Activated CD8-positive, alpha-beta T cell treated with anti-CD3 and anti-CD28 coated beads for 36 hours (primary cell): ENCODE measurements at regions not wholly inside any gene's neighbourhood (a gene's known extent, or its start where the extent isn't known, plus 50 kb on each side); places are given as distances from the start of the nearest gene placed in this dataset.
"Not testable (repeated sequence)": the region's sequence is repeated elsewhere in the genome, so short reads cannot be mapped to it uniquely, and the experiment has no call there.

ENCODE experiments used
- ATAC-seq: fragments of 200-7000 bp; cut with Tn5 transposase; one replicate; pipeline ENCODE4 v1.10.0; 2021; ENCODE audit warnings: mild to moderate bottlenecking, moderate library complexity
- CTCF ChIA-PET: fragments of 350-600 bp; sonication (Branson Sonifier 250); formaldehyde crosslinking; loops from one replicate; lab custom pipeline; 2021; ENCODE audit warnings: antibody characterized with exemption; lab: Charles Lee
- POLR2A ChIA-PET: fragments of 350-600 bp; sonication (Branson Sonifier 250); formaldehyde crosslinking; loops from one replicate; lab custom pipeline; 2021; ENCODE audit warnings: antibody characterized with exemption; lab: Charles Lee
- DNase-seq: peaks from one replicate; pipeline ENCODE4 v3.0.0-alpha.2; 2020
- H3K27ac Mint-ChIP-seq: one replicate; pipeline ENCODE4 v1.8.0; 2021; ENCODE audit warnings: mild to moderate bottlenecking, mixed read lengths
- H3K27me3 Mint-ChIP-seq: one replicate; pipeline ENCODE4 v1.8.0; 2021; ENCODE audit warnings: mixed read lengths
- H3K36me3 Mint-ChIP-seq: one replicate; pipeline ENCODE4 v1.8.0; 2021; ENCODE audit warnings: low read depth, mixed read lengths
- H3K4me1 Mint-ChIP-seq: one replicate; pipeline ENCODE4 v1.8.0; 2021; ENCODE audit warnings: low read depth, mixed read lengths
- H3K4me3 Mint-ChIP-seq: one replicate; pipeline ENCODE4 v1.8.0; 2021; ENCODE audit warnings: mild to moderate bottlenecking, moderate library complexity, mixed read lengths
- H3K9me3 Mint-ChIP-seq: one replicate; pipeline ENCODE4 v1.8.0; 2021; ENCODE audit warnings: mixed read lengths
- intact Hi-C: fragments of 100-400 bp; cut with micrococcal nuclease; formaldehyde crosslinking; loops from one replicate; pipeline ENCODE4 v1.10.0; 2022
- TF ChIP-seq, protein P1 (sequence below): fragments of 200-600 bp; IDR thresholded peaks from one replicate; pipeline ENCODE4 v1.8.0; 2022; ENCODE audit warnings: antibody characterized with exemption, mild to moderate bottlenecking

DNA sequence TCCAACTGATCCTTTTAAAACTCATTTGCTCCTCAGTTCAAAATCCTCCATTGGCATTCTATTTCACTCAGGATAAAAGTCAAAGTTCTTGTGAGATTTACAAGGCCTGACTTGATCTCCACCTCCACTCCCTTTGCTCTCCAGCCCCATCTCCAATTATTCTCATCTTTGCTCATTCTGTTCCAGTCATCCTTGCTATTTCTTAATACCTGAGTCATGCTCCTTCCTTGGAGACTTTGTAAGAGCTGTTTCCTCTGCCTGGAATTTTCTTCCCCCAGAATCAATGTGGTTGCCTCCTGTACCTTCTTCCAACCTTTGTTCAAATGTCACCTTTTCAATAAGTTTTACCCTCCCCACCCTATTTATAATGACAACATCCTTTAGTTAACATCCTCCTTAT lies 373.5 kb downstream of the HTR1B start:
- no peak for ATAC-seq
- Mint-ChIP-seq H3K4me1 (no peaks in the 10 kb centered on the region), H3K4me3 (no peak overlapping the region), H3K27ac (no peak overlapping the region), H3K9me3 (no peaks in the 10 kb centered on the region), H3K27me3 (no peaks in the 10 kb centered on the region), H3K36me3 (no peaks in the 10 kb centered on the region)
- intact Hi-C loops, result no loop called here
- ChIA-PET POLR2A (no interaction called here), CTCF (no interaction called here)
- no peak for DNase-seq
- TF ChIP-seq, protein P1, sequence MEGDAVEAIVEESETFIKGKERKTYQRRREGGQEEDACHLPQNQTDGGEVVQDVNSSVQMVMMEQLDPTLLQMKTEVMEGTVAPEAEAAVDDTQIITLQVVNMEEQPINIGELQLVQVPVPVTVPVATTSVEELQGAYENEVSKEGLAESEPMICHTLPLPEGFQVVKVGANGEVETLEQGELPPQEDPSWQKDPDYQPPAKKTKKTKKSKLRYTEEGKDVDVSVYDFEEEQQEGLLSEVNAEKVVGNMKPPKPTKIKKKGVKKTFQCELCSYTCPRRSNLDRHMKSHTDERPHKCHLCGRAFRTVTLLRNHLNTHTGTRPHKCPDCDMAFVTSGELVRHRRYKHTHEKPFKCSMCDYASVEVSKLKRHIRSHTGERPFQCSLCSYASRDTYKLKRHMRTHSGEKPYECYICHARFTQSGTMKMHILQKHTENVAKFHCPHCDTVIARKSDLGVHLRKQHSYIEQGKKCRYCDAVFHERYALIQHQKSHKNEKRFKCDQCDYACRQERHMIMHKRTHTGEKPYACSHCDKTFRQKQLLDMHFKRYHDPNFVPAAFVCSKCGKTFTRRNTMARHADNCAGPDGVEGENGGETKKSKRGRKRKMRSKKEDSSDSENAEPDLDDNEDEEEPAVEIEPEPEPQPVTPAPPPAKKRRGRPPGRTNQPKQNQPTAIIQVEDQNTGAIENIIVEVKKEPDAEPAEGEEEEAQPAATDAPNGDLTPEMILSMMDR, result no peak

DNA sequence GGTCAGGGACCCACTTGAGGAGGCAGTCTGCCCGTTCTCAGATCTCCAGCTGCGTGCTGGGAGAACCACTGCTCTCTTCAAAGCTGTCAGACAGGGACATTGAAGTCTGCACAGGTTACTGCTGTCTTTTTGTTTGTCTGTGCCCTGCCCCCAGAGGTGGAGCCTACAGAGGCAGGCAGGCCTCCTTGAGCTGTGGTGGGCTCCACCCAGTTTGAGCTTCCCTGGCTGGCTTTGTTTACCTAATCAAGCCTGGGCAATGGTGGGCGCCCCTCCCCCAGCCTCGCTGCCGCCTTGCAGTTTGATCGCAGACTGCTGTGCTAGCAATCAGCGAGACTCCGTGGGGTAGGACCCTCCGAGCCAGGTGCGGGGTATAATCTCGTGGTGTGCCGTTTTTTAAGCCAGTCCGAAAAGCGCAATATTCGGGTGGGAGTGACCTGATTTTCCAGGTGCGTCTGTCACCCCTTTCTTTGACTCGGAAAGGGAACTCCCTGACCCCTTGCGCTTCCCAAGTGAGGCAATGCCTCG lies 375.4 kb downstream of the HTR1B start:
- H3K4me3 Mint-ChIP-seq, H3K9me3 Mint-ChIP-seq, H3K27ac Mint-ChIP-seq, ATAC-seq, H3K27me3 Mint-ChIP-seq, H3K4me1 Mint-ChIP-seq, DNase-seq, H3K36me3 Mint-ChIP-seq, CTCF ChIA-PET, POLR2A ChIA-PET, intact Hi-C loops: not testable (repeated sequence)

DNA sequence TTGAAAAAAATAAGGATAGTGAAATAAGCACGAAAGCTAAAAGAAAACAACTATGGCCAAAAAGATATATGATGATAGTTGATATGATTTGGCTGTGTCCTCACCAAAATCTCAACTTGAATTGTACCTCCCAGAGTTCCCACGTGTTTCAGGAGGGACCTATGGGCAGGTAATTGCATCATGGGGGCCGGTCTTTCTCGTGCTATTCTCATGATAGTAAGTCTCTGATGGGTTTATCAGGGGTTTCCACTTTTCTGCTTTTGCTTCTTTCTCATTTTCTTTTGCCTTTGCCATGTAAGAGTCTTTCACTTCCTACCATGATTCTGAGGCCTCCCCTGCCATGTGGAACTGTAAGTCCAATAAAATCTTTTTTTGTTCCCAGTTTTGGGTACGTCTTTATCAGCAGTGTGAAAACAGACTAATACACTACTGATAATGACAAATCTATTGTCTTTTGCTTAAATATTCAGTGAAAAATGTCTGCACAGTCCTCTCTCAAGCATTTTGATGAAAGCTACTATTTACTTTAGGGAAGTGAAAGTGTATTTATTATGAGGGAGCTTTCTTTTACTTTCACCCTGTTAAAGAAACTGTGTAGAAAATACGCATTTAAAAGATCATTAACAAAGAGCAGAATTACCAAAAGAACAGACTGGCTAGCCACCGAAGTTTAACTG lies 389.1 kb downstream of the HTR1B start:
- no peak overlapping the region for H3K4me3 Mint-ChIP-seq
- no peaks in the 10 kb centered on the region for H3K4me1 Mint-ChIP-seq
- no peak for ATAC-seq
- TF ChIP-seq, protein P1, result no peak
- H3K36me3 Mint-ChIP-seq, result no peaks in the 10 kb centered on the region
- H3K27me3 Mint-ChIP-seq, result no peaks in the 10 kb centered on the region
- H3K27ac Mint-ChIP-seq, result no peak overlapping the region
- no peak for DNase-seq
- ChIA-PET CTCF (no interaction called here), POLR2A (no interaction called here)
- intact Hi-C loops, result no loop called here
- peaks cover 2% of the 10 kb centered on the region for H3K9me3 Mint-ChIP-seq

DNA sequence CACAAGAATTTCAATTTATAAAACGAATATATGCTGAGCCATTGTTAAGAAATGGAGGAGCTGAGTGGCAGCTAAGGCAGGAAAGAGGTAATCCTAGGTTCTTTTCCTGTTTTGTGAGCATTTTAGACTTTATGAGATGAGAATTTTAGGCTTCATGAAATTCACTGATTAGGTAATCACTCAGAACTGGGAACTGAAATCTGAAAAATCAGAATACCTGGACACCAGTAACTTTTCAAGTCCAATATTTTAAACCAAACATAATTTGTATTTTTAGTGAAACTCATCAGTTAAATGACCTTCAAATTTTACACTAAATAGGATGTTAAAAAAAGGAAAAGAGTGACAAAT lies 389.9 kb downstream of the HTR1B start:
- no peak for ATAC-seq
- Mint-ChIP-seq H3K36me3 (no peaks in the 10 kb centered on the region), H3K27me3 (no peaks in the 10 kb centered on the region), H3K9me3 (peaks cover 2% of the 10 kb centered on the region), H3K27ac (no peak overlapping the region), H3K4me1 (no peaks in the 10 kb centered on the region), H3K4me3 (no peak overlapping the region)
- POLR2A ChIA-PET, result no interaction called here
- intact Hi-C loops, result no loop called here
- CTCF ChIA-PET, result no interaction called here
- no peak for DNase-seq
- TF ChIP-seq, protein P1, result no peak

DNA sequence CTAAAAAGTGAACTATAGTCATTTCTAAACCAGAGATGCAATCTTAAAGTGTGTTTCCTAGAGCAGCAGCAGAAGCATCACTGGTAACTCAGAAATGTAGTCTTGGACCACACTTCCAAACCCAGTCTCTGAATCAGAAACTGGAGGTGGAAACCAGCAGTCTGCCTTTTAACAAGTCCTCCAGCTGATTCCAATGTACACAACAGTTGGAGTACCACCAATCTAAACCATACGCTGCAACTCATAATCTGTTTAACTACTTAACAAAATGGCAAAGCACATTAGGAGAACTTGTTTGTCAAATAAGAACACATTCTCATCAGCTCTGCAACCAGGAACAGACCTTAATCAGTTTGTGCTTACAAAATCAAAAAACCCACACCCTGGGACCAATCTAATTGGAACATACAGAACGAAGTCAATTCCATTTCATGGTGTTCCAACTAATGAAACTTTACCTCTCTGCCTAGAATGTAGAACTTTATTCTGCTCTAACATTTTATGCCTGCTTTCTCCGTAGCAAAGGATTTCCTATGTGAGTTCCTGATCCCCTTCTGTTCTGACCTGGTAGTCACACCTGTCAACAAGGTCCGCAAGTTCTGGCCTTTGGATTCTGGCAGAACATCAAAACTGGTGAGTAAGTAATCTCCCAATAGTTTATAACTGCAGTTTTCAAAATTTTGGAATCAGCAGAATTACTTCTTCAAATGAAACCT lies 390.4 kb downstream of the HTR1B start:
- TF ChIP-seq, protein P1, result no peak
- intact Hi-C loops, result no loop called here
- H3K36me3 Mint-ChIP-seq, result no peaks in the 10 kb centered on the region
- no peaks in the 10 kb centered on the region for H3K27me3 Mint-ChIP-seq
- H3K4me1 Mint-ChIP-seq, result no peaks in the 10 kb centered on the region
- H3K4me3 Mint-ChIP-seq, result no peak overlapping the region
- no peak overlapping the region for H3K27ac Mint-ChIP-seq
- ATAC-seq (no peak), DNase-seq (no peak)
- H3K9me3 Mint-ChIP-seq, result peaks cover 2% of the 10 kb centered on the region
- ChIA-PET CTCF (no interaction called here), POLR2A (no interaction called here)
